DMS79 (cell line): ENCODE measurements at regions not wholly inside any gene's neighbourhood (a gene's known extent, or its start where the extent isn't known, plus 50 kb on each side); places are given as distances from the start of the nearest gene placed in this dataset.
A peak's percentile ranks its signal among the peaks of the same experiment; 100 is the strongest.
"Not testable (repeated sequence)": the region's sequence is repeated elsewhere in the genome, so short reads cannot be mapped to it uniquely, and the experiment has no call there.

ENCODE experiments used
- DNase-seq: peaks from one replicate; lab custom pipeline; 2025; lab: John Stamatoyannopoulos, UW

DNA sequence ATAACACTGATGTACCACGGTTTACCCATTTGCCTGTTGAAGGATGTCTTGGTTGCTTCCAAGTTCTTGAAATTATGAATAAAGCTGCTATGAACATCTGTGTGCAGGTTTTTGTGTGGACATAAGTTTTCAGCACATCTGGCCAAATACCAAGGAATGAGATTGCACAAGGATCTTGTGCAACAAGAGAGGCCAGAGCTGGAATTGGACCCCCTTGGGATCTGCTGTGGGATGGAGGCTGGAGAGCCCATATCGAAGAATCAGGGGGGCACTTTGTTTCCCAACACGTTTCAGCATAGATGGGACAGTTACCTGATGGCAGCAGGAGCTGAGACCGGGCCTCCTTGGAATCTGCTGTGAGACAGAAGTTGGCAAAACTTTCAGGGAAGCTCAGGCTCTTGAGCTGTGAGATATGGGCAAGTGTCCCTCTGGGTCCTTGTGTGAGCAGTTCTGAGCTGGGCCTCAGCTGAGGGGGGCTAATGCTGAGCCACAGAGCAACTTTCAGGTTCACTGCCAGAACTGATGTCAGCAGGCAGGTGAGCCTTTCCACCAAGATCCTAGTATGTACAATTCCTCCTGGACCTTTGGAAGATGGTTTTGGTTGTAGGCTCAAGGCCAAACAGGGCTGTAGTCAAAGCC lies 115.2 kb upstream of the RAB18 start:
- no peak for DNase-seq

DNA sequence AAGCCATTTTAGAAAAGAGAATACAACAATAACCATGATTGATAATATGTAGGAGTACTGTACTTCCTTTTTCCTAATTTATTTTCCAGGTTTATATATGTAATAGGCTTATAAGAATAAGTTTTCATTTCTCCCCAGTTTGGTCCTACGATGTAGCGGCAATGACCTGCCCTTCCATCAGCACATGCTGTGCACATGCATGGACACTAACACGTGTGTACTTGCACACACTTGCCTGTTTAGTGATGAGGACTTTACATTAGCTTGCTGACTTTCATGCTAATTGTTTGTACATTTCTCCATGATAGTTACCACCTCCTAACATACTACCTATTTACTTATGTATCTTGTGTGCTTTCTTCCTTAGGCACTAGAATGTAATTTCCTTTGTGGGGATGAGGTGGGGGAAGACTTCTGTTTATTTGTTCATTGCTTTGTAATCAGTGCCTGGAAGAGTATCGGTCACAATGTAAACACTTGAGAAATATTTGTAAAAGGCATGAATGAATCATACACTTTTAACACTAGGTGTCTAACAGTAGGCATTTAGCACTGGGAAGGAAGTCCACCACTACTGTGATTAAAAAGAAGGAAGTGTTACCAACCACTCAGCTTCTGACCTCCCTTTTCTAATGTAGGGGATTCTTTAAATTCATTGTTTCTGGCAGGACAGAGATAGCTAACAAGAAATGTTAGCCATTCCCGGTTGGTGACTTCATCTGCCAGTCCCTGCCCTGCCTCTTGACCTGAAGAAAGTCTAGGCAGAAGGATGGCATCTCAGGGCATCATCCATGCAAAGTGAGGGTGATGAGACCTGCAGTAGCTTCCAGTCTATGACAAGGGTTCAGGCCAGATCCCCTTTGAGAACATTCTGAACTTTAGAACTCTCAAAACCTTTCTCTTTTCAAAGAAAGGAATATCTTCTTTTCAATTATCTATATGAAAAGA lies 120.2 kb upstream of the RAB18 start:
- DNase-seq: no peak

DNA sequence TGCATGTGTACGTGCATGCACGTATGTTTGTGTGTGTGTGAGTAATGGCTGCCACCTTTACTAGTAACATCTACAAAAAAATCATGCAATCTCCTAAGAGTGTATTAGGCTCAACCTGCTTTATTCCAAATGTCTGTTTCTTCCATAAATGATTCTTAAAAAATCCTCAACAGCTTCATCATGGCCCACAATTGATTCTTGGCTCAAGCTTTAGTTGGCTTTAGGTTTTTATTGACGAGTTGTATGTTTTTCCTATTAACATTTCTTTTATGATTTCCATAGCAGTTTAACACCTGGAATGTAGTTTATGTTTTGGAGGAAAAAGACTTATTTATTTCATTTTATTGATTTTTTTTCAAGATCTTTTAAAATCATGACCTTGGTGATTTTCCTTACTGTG lies 121.9 kb upstream of the RAB18 start:
- DNase-seq: no peak

DNA sequence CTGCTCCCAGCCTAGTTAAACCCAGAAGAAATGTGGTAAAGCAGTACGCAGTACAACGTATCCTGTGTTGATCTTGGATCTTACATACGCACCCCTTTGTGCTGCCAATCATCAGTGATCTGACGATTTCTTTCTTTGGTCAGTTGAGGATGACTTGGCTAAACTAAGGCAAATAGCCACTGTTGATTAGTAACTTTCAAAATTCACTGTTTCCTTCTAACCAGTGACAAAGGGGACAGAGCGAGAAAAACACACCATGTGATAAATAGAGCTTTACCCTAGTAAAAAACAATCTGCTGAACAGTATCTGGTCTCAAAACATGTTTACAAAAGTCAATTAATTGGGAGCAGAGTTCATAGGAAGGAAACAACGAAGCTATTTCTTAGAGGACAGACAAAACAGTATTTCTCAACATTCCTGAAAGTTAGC lies 123.2 kb upstream of the RAB18 start:
- no peak for DNase-seq

DNA sequence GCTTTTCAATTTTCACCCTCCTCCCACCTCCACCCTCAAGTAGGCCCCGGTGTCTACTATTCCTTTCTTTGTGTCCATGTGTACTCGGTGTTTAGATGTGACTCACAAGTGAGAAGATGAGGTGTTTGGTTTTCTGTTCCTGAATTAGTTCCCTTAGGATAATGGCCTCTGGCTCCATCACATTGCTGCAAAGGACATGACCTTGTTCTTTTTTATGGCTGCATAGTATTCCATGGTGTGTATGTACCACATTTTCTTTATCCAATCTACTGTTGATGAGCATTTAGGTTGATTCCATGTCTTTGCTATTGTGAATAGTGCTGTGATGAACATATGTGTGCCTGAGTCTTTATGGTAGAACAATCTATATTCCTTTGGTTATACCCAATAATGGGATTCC lies 125.1 kb upstream of the RAB18 start:
- DNase-seq: not testable (repeated sequence)

DNA sequence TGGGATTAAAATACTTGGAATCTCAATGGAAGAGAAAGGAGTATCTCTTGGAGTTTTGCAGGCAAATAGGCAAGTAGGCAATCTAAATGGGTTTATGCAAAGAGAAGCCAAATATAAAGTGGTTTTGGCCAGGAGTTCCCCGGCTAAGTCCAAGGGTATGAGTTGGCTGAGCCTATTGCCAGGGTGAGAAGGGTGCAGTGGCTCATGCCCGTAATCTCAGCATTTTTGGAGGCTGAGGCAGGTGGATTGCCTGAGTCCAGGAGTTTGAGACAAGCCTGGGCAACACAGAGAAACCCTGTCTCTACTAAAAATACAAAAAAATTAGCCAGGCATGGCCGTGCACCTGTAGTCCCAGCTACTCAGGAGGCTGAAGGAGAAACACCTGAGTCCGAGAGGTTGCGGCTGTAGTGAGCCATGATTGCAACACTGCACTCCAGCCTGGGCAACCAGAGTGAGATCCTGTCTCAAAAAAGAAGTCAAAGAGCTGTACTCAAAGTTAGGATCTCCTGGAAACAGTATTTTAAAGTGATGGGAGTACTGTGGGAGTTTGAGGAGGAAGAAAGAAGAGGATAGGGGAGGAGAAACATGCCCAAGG lies 130.4 kb upstream of the RAB18 start:
- DNase-seq: no peak

DNA sequence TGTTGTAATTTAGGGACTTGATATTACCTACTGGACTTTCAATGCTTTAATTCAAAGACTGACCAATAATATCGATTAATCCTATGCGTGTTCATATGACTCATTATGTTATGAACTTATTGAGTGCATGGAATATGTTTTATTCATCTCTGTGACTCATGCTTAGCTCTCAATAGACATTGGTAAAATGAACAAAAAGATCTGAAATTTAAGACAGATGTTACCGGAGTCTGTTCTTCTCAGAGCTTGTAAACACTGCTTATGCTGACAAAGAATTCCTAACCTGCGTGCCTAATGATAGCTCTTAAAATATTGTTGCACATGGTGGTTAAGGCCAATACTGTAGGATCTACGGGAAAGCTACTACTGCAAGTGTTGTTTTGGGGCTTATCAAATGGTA lies 131.5 kb upstream of the ACBD5 start:
- DNase-seq: no peak

DNA sequence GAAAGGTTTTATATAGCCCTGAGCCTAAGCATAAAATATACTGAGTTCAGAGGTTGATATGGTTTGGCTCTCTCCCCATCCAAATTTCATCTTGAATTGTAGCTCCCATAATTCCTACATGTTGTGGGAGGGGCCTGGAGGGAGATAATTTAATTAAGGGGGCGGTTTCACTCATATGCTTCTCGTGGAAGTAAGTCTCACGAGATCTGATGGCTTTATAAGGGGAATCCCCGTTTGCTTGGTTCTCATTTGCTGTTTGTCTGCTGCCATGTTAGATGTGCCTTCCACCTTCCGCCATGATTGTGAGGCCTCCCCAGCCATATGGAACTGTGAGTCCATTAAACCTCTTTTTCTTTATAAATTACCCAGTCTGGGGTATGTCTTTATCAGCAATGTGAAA lies 130.8 kb upstream of the ACBD5 start:
- not testable (repeated sequence) for DNase-seq

DNA sequence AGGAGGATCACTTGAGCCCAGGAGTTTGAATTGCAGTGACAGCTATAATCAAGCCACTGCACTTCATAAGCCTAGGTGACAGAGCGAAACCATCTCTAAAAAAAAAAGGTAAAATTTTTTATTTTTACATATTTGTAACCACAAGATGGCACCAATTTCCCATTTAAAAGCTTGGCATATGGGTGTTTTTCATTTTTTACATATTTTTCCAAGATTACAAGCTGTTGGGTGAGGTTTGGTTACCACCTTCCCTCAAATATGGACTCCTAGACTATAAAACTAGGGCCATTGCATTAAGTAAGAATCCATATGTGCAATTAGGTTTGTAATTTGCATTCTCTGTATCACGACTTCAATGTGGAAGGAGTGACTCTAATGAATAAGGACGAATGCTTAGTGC lies 129.3 kb upstream of the ACBD5 start:
- DNase-seq: no peak

DNA sequence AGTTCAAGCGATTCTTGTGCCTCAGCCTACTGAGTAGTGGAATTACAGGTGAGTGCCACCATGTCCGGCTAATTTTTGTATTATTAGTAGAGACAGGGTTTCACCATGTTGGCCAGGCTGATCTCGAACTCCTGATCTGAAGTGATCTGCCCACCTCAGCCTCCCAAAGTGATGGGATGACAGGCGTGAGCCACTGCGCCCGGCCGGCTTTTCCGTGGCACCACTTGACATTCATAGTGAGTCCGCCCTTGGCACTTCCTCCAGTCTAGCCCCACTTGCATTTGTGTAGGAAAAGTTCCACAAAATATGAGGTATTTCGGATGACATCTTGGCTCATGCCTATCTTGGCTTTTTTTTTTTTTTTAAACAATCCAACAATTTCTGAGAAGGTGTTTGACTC lies 128.1 kb upstream of the ACBD5 start:
- DNase-seq: no peak

DNA sequence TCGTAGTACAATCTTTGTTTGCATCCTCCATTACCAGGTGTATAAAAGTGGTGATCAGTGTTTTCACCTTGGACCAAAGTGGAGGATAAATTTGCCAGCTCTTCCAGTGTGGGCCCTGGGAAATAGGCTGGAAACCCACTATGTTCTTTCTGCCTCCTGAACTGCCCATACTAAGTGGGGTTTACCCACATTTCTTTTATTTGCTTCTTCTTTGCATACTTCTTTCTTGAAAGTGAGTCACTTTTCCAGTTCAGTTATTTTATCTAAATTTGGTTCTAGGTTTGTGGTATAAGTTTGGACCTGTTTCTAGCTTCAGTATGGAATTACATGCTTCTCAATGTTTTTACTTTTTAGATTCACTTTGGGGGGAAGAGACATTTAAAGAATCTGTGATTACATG lies 126.2 kb upstream of the ACBD5 start:
- no peak for DNase-seq

DNA sequence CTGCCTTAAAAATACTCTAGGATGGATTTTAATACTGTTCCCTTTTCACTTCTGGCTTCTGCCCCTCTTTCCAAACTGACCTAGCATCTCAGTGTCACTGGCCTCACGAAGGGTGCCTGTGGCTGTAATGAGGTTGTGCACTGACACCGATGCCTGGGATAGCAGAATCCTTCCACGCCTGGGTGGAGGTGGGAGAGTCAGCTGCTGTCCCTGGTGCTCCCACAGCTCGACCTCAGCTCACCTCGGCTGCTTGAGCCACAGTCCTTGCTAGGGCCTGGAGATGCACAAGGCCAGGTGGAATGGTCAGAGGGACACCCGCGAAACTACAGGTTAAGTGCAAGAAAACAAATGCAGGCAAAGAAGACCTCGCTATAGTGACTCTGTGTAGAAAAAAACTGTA lies 123.4 kb upstream of the ACBD5 start:
- no peak for DNase-seq

DNA sequence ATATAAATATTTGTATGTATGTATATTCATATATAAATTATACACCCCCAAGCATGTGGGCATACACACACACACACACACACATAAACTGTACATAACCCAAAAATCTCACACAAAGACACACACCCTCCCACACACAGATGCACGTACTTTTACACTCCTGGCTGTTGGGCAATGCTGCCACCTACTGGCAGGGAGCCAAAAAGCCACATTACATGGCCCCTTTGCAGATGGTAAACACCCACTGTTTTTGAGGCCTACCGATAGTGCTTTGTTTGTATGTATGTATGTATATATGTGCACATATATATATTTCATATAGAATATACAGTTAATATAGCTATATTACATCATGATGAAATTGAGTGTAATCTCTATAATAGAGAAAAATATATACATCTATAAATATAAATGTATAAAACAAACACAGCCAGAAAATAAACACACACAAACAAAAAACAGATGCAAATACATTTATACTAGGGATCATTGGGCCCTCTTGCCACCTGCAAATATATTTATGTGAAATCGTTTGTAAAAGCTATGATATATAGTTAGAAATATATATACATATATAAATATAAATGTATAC lies 120.1 kb upstream of the ACBD5 start:
- DNase-seq: peak; percentile 23

DNA sequence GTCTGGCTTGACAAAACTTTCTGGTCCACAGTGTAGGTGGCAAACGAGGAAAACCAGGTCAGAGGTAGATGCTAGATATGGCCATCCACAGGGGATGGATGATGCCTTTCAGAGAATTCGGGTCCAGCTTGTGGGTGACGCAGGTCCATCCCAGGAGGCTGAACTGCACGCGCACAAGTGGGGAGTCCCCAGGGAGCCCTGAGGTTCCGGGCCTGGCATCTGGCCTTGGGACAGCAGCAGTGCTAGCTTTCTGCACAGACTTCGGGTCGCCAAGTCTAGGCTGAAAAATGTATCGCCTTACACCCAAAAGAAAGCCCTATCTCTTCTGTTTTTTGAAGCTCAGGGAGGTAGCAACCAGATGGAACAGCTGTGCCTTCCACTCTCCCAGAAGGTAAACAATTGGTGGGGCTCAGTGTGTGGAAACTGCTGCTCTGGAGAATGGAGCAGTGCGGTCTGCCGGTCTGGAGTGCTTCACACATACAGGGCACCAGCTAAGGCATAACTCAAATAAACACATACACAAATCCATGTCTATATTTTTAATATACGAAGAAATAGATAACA lies 119.3 kb upstream of the ACBD5 start:
- no peak for DNase-seq

DNA sequence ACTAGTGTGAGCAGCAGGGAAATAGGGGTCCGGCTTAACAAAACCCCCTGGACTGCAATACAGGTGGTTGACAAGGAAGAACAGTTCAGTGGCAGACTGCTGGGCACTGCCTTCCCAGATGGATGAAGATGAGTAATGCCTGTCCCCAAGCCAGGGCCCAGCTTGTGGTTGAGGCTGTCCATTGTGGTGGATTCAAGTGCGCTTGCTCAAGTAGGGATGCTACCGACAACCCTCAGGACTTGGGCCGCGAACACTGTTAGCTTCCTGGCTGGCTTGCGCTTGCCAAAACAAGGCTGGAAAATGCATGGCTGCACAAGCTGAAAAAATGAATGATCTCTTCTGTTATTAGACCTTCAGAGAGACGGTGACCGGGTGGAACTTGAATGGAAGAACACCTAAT lies 116.1 kb upstream of the ACBD5 start:
- DNase-seq: no peak

DNA sequence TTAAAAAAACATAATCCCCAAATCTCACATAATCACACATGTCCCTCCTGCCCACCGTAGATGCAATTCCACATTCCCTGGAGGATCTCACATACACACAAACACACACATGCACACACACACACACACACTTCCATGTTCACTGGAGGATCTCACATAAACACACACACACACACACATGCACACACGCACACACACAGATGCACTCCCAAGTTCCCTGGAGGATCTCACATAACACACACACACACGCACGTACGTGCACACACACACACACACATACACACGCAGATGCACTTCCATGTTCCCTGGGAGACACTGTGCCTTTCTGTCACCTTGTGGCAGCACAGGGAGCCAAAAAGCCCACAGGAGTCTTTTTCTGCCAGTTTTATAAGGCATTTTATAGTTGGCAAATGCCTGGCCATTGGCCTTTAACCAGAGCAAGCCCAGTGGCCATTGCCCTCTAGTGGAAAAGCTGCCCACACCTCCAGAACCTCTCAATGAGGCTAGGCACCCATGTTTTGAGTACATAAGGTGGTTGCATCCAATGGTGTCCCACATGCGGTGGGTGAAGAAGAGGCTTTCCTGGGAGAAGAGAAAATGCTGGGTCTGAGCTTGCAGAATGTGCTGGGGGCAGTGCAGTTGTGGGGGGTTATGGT lies 115.4 kb upstream of the ACBD5 start:
- no peak for DNase-seq

DNA sequence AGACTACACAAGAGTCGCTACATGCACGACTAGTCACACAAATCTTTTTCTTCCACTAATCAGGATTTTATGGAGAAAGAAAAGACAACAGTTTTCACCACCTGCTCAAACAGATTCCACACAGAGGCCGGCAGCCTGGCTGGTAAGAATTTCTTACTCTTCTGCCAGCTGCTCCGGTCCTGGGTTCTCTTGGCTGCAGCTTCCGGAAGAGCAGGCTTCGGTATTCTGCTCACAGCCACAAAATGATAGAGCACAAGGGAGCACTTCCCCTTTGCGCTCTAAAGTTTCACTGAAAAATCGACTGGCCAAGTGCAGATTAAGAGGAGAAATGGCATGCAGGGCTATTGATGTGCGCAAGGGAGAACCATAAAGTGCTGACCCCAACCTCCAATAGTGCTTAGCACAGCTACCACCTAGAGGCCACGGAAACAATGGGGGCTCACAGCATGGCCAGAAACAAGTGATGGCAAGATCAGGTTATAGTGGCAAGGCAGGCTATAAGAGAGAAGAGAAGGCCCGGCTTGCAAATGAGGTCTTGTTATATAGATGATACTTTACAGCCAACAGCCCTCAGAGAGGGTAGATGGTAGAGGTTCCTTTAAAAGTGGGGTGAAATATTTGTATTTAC lies 114.2 kb upstream of the ACBD5 start:
- DNase-seq: not testable (repeated sequence)

DNA sequence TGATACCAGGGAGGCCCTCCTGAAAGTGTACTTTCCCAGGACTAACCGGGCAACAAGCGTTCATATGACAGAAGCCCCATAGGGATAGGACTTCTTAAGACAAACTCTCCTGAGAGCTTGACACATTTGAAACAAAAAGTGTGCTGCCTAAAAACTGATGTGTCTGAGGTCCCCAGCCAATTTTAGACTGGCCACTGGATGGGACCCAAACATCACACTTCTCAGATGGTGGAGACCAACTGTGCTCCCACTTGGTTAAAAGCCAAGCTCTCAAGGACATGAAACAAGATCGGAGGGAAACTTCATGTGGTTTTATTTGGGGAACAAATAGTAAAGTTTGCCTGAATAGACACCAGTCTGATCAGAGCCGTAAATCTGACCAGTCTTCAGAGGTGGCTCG lies 113.5 kb upstream of the ACBD5 start:
- DNase-seq: not testable (repeated sequence)

DNA sequence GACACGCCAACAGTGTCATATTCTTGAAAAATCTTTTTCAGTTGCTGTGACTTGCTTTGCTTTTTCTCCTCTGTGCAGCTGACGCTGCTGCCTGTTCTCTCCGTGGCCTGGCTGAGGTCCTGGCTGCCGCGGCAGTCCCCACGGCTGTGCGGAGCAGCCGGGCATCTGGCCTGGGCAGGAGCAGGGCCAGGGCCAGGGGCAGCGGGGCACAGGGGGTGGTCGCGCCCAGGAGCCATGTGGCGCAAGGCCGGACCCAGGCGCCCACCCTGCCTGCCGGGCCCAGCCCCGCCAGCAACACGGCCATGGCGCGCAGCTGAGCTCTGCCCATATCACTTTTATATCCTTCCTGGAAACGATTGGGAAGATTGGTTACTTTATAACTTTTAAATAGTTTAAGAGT lies 109.4 kb upstream of the ACBD5 start:
- no peak for DNase-seq

DNA sequence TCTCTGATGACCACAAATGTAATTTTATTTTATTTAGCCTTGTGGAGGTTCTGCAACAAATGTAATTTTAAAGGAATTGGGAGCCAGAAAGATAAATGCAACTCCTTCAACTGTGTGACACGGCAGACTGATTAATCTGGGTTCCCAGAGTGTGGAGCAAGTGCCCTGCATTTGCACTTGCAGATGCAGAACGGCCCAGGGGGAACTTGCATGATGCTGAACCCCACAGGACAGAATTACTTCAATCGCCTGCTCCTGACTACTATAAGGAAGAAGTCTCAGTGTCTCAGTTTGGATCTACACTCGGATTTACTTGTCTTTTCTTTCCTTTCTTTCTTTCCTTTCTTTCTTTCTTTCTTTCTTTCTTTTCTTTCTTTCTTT lies 107.2 kb upstream of the ACBD5 start:
- DNase-seq: not testable (repeated sequence)

DNA sequence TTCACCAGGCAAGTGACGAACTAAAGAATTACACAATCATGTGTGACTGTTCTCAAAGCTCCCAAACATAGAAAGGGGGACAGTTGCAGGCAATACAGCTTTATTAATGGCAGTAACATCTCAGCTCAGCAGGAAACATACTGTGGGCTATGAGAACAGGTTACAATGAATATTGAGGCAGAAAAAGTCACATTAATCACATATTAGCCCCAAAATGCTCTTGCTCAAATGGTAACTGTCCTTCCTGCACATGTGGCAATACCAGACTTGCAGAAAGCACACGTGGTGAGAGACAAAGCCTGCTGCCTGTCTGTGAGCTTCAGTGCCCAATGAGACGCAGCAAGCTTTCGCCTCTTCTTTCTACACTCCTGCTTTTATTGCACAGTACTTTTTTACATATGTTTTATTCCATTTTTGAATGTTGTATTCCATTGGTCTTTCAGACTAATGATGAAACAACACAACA lies 104.9 kb upstream of the ACBD5 start:
- DNase-seq: no peak
